HG03025 (cell line): ENCODE measurements at regions not wholly inside any gene's neighbourhood (a gene's known extent, or its start where the extent isn't known, plus 50 kb on each side); places are given as distances from the start of the nearest gene placed in this dataset.

Experiments used
- ATAC-seq: cut with Tn5 transposase; IDR thresholded peaks from one replicate; pipeline ENCODE4 v1.9.1; 2021; ENCODE audit warnings: mild to moderate bottlenecking, moderate library complexity; ENCODE audit not compliant: unreplicated experiment, low FRiP score

- no peak for ATAC-seq
Measured at GRCh38 chr16:65294708-65295107, 172.8 kb upstream of the CDH11 start.

DNA sequence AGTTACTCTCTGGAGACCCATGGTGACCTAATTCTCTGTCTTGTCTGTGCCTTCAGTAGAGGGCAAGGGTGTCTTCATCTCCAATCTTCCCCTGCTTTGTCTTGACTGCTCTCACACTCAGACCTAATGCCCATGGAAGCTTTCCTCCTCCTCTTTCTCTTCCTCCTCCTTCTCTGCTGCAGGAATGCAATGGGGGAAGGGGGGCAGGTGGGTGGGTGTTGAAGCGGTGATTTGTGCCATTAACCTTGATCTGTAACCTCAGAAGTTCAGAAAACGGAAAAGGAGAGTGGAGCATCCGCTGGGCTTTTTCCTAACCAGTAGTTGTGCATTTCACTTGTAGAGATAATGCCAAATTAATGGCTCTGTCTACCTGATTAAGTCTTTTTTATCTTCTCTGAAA is 172.3 kb upstream of the CDH11 start:
- ATAC-seq = no peak

DNA sequence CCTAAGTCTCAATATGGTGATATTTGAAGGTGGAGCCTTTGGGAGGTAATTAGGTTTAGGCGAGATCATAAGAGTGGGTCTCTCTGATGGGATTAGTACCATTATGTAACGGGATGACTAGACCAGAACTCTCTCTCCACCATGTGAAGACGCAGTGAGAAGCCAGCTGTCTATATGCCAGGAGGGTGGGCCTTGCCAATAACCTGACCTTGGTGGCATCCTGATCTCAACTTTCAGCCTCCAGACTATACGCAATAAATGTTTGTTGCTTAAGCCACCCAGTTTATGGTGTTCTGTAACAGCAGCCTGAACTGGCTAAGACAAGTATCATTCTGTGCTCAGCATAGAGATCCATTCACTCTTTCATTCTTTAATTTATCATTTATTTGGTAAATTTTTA is 167.2 kb upstream of the CDH11 start:
- ATAC-seq = no peak

DNA sequence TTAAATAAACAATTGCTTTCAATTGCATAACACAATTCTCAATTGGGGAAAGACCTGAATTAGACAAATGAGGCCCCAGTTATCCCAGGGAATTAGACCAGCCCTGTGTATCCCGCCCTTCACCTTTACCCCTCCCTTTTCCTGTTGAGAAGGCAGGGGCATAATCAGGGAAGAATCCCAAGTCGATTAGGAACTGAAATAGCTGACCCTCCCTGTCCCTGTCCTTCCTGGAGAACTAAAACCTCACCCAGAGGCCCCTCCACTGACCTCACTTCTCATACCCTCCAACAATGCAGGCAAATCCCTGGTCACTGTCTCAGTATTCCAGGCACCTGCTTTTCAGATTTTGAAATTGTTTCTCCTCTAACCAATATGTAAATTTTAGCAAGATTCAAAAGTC is 165.4 kb upstream of the CDH11 start:
- ATAC-seq = no peak

DNA sequence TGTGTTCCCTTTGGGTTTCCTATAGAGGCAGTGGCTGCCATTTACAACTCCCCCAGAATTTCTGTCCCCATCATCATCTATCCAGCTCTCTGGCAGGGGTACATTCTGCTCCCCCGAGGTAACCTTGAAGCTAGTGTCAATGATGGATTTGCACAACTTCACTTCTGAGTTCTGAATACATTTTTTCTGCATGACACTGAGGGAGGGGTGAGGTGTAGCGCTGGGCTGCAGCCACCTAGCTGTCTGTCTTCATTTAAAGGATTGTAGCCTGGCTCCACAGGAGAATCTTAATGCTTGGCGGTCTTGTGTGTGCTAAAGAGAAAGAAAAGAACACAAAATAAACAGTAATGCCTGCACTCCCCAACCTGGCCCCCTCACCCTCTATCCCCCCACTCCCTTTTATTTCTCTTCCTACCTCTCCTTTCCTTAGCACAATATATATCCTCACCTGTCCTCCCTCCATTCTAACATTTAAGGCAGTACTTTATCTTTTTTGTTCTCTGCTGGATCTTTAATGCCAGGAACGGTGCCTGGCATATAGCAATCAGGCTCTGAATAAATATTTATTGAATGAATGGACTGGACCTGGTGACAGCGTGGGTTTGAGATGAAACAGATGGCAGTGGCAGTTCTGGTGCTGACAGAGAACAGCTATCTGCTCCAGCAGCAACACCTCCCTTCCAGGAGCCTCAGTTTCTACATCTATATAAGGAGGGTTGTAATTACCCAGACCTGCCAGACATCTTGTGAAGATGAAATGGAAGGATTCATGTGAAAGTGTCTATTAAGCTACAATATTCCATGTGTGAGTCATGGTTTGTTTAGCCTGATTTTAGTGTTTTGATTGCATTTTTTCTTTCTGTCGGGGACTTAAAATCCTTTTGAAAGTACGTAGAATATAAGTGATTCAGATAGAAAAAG is 163.5 kb upstream of the CDH11 start:
- ATAC-seq = no peak

DNA sequence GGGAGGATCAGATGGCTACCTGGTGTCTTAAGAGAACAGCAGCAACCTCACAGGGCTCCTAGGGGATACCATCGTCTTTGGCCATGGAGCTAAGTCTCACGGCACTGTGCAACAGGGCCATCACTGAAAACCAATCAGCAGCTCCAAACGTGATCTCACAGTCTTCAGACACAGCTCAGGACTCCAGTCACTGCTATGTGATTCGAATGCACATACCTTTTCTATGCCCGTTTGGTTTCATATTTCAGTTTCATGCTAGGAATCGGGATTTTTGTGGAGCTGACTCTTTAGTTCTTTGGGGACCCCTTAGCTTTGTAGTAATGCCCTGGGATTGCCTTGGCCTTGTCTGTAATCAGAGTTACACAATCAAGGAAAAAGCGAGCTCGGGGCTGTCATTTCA is 162.8 kb upstream of the CDH11 start:
- ATAC-seq = no peak

DNA sequence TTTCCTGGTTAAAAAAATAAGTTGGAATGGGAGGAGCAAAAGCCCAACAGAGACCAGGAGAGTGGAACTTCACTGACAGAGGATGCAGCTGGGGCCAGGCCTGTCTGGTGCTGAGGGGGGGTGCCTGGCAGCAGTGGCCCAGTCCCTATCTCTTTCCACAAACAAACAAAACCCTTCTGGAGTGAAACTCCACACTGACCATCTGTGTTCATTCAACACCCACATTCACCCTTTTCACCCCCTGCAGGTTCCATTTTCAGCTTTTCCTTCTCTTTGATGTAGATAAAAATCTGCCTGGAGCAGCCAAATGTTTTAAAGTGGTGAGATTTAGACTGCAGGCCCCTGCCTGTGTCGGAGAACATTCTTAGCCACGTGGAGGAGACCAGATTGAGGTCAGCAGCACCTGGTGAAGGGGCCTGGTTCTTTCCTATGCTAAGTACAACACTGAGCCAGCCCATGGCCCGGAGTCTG is 161.4 kb upstream of the CDH11 start:
- ATAC-seq = no peak

- no peak for ATAC-seq
Measured at GRCh38 chr16:65281586-65281985, 159.7 kb upstream of the CDH11 start.

- ATAC-seq = no peak
Measured at GRCh38 chr16:65280845-65281512, 159.1 kb upstream of the CDH11 start.

GRCh38 chr16:65279576-65279975 is 157.7 kb upstream of the CDH11 start:
- no peak for ATAC-seq

DNA sequence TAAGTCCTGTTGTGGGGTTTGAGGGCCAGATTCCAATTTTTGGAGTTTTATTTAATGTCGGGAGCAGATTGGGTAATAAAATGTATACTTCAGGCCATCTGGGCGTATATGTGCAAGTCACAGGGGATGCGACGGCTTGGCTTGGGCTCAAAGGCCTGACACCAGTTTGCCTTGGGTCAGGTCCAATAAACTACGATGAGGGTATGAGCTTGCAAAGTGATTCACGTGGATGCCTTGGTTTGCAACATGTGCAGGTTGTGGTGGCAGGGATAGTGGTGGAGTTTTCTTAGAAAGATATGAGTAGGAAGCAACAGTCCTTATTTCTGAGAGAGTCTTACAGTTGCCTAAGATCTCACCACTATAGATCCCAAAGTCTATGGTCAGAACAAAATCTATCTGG is 157.0 kb upstream of the CDH11 start:
- no peak for ATAC-seq

GRCh38 chr16:65274566-65274965 is 152.7 kb upstream of the CDH11 start:
- no peak for ATAC-seq

DNA sequence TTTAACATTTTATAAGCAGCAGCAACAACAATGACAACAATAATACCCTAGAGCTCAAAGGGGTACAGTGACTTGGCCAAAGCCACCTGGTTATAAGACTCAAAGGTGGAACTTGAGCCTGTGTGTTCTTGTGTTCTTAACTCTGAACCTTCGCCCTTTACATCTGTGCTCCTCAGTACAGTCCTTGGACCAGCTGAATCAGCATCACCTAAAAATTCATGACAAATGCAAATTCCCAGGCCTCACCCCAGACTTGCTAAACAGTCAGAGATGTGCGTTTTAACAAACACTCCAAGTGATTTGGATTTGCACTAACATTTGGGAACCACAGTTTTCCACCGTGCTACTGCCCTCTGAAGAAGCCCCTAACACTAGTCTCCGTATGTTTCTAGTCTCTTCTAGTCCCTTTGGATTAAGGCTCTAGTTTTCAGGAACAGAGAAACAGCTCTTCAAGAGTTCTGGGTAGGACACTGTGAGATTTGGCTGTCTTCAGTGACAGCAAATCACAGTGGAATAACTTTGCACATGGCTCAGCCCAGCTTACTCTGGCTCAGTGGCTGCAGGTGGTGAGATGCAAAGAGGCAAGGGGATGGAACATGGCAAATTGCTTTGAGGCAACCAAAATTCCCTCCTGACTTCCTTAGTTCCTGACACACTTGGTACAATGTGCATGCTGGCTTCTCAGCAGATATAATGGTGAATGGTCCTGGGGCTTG is 151.0 kb upstream of the CDH11 start:
- no peak for ATAC-seq

DNA sequence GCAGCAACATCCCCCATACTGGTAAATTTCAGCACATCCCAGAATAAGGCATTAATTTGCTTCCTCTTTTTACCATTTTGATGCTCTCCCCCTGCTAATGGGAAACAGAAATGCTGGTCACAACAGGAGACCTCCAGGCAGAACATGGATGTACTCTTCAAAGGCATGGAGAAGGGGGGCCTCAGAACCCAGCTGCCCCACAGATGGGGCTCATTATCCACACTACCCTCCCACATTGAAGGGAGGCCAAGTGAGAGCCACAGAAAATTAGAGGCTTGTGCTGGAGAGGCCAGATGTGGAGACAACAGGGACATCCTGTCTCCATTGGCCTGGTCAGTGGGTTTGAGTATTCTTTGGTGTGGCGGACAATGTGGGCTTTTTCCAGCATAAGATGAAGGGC is 150.1 kb upstream of the CDH11 start:
- no peak for ATAC-seq

DNA sequence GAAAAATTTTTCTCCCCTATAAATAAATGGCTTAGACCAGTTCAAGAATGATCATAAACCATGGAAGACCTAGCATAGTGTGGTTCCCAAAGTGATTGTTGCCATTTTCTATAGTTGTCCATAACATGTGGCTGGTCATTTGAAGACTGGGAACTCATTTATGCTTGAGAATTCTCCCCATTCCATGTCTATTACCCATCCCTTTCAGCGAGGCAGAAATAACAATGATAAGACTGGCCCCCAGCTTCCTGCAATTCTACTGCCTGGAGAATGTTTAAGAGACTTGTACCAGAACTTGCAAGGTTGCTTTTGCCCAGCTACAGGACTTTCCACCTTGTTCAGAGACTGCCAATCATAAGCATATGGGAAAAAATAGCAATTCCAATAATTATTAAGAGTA is 146.5 kb upstream of the CDH11 start:
- no peak for ATAC-seq

DNA sequence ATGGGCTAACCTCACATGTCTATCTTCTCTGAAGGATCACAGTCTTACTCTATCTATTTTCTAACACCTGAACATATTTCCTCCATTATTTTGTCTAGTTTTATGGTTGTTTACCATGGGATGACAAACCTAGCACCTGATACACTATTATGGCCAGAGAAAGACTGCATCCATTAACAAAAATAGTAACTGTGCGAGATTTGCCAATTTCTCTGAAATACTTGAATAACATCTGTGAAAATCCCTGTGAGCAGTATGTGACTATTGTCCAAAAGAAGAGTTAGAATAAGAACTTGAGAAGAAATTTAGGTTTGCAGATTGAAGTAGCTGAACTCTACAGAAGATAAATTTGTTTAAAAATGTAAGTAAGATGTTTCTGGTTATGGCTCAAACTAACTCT is 142.0 kb upstream of the CDH11 start:
- ATAC-seq = no peak

DNA sequence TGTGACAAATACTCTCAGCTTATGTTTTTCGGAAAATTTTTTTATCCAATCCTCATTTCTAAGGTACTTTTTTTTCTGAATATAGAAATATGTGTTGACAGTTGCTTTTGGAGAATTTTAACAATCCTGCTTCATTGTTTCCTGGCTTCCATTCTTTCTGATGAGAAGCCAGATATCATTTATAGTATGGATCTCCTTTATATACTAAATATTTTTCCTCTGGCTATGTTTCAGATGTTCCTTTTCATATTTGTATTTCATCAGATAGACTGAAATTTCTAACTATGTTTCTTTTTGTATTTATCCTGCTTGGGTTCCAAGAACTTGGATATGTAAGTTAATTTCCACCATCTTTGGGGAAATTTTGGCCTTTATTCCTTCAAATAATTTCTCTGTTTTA is 138.9 kb upstream of the CDH11 start:
- ATAC-seq = no peak

DNA sequence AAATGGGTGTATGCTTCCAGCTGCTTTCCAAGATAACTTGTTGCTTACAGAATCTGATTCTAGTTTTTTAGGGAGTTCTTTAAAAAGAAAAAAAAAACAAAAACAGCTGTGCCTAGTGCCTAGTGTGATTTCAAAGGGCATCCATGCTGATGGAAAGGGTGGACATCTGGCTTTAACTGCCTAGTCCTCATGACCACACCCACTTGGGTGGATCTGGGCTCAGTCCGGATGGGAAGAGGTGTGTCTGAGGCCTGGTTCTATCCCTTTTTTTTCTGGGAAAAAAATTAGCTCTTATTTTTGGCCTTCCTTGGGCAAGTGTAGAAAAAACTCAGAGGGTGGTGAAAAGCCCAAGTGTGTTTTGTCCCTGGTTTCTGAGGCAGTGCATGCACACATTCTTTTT is 132.3 kb upstream of the CDH11 start:
- no peak for ATAC-seq

GRCh38 chr16:65249768-65250167 is 127.9 kb upstream of the CDH11 start:
- ATAC-seq = no peak

DNA sequence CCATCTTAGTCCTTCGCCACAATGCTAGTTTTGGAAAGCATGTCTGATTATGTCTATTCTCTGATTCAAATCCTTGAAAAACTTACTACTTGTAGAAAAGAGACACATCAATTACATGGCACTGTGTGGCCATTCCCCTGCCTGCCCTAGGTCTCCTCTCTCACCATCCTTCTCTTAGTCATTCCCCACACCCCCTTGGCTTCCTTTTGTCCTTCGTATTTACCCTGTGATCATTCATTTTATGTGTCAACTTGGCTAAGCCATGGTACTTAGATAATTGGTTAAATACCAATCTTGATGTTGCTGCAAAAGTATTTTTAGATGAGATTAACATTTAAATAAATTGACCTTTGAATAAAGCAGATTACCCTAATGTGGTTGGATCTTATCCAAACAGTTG is 122.9 kb upstream of the CDH11 start:
- no peak for ATAC-seq
